Hematopoietic multipotent progenitor cell treated with erythropoietin and hydrocortisone succinate and interleukin-3 and kit ligand, for 17 days (in vitro differentiated cells): ENCODE measurements at regions not wholly inside any gene's neighbourhood (a gene's known extent, or its start where the extent isn't known, plus 50 kb on each side); places are given as distances from the start of the nearest gene placed in this dataset.
"Not testable (repeated sequence)": the region's sequence is repeated elsewhere in the genome, so short reads cannot be mapped to it uniquely, and the experiment has no call there.

Experiments used
- DNase-seq: peaks from one replicate; pipeline ENCODE4 v3.0.0-alpha.2; 2015; ENCODE audit warnings: low spot score

GRCh38 chr1:60268451-60268850 is 194.9 kb upstream of the C1orf87 start:
- no peak for DNase-seq

DNA sequence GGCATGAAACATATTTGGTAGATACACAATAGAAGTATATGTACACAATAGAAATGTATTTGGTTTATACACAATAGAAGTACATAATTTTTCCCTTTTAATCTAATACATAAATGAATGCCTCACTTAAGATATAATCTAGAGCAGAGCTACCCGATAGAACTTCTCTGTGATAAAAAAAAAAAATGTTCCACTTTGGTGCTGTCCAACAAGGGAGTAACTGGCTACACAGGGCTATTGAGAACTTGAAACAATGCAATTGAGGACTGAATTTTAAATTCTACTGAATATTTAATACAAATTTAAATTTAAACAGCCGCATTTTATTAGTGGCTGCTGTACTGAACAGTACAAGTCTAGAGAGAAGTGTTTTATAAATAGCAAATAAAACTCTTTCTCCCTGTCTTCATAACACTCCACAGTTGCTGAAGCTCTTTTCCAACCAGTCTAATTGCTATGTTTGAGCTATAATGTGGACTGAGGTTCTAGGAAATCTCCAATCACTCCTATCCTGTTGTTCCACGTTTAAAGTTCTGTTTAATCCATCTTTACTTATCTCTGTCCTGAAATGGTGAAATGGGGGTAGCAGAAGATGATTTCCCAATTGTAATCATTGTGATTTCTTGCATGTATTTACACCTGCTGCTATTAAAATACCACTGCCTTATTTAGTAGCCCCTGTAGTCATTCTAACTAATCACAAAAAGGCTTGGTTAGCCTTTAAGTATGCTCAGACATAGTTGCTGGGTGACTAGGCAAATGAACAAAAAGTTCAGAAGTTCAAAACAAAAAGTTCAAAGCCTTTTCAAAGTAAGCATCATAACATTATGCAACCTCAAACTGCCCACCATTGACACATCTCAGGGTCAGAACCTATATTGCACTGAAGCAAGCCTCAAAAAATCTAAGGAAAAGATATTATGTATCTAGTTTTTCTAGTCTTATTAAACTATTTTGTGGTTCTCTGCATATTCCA is 192.3 kb upstream of the C1orf87 start:
- no peak for DNase-seq

DNA sequence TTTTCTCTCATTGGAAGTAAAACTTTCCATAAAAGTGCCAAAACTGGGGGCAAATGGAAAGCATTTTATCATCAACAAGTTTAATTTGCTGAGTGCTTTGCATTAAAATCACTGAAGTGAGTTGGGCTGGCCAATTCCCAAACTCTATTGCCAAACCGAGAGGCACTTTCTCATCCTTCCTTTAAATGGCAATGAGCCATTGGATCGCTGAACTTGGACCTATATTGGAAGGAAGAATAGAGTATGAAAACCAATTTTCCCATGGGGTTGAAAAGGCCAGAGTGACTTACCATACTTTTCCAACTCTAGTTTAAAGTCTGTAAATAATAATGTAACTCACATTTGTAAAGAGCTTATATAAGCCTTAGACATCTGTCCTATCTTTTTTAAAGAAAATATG is 189.1 kb upstream of the C1orf87 start:
- DNase-seq, result no peak

DNA sequence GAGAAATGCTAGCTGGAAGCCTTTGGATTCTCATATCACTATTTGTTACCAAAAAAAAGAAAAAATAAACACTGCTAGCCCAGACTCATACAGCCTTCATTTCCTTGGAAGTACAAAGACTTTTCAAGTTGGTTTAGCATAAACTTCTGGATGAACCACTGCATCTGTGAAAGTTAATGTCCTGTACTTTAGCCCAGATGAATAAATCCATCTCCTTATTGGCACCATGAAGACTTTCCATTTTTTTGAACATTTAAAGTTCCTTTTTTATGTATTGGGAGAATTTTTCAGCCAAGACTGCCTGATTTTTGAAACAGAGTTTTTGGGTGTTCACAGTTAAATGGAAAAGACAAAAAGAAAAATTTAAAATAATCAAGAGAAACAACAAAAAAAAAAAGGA is 184.0 kb upstream of the C1orf87 start:
- DNase-seq, result no peak

- no peak for DNase-seq
These were observed 182.0 kb upstream of the C1orf87 start for GRCh38 chr1:60255565-60255964.

- DNase-seq, result no peak
These were observed 177.9 kb upstream of the C1orf87 start for GRCh38 chr1:60251426-60251825.

DNA sequence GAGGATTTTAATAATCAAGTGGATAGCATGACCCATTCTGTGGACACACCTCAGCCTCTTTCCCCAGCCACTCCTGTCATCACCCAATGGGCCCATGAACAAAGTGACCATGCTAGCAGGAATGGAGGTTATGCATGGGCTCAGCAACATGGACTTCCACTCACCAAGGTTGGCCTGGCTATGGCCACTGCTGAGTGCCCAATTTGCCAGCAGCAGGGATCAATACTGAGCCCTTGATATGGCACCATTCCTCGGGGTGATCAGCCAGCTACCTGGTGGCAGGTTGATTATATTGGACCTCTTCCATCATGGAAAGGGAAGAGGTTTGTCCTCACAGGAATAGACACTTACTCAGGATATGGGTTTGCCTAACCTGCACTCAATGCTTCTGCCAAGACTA is 173.9 kb upstream of the C1orf87 start:
- DNase-seq, result not testable (repeated sequence)

DNA sequence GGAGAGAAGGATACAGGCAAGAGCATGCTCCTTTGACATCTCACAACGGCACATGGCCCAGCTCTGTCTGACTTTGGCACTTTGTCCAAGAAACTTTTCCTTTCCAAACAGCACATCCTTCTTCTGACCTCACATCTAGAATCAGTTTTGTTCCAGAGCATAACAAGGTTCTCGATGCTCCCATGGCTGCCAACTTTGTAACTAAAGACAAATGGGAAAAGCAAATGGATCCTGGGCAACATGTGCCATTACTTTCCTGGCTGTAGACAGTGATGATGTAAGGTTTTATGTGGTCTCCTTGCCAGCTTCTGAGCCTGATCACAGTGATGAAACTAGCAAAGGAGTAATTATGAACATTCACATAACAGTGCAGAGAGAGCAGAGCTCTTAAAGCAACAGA is 171.8 kb upstream of the C1orf87 start:
- DNase-seq, result no peak

DNA sequence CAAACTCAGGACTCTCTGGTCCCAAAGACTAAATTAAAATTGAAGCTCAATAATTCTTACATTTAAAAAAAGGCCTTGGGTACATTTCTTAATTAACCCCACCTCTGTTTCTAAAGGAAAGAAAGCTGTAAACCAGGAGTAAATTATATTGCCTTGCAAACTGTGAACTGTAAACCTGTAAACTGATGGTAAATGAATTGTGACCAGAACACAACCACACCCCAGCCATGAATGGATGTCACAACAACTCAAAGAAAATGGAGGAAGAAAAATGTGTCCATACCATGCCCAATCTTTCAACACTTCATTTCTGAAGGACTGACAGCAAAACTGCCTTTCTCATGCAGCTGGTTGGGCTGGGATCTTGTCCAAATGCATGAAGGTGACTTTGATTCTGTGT is 171.3 kb upstream of the C1orf87 start:
- DNase-seq, result no peak

DNA sequence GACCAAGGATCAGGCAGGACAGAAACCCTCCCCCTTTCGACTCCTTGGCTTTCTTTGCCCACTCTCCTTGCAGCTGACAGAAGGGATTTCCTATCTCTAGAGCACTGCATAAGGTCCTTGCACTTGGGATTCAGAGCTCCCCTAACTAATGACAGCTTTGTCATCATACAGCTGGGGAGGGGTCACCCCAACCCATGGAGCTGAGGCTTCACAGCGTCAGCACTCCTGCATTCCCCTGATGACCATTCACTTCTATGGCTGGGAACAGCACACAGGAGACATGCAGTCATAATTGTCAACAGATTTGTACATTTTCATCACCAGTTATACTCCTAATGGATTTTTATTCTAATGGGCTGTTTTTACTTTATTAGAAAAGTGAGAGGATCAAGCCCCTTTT is 161.7 kb upstream of the C1orf87 start:
- DNase-seq, result no peak

- no peak for DNase-seq
These were observed 161.2 kb upstream of the C1orf87 start for GRCh38 chr1:60234776-60235175.

GRCh38 chr1:60229821-60230220 is 156.3 kb upstream of the C1orf87 start:
- DNase-seq, result no peak

DNA sequence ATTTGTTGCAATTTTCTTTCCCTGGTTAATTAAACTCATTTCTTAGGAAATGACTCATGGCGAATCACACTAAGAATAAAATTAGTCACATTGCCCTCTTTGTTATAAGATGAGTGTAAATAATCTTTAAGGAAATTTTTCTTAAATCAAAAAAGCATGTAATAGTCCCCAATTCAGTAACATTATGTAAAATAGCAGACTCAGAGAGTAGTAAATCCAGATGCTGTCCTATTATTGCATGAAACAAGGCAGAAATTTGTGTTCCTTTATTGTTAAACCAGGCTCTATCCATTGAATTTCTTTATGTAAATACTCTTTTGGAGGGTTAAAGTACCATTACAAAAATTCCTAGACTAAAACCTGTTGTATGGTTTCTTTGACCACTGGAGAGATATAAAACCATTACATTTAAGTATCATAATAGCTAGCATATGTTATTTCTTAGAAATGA is 154.5 kb upstream of the C1orf87 start:
- DNase-seq, result no peak

- no peak for DNase-seq
These were observed 154.0 kb upstream of the C1orf87 start for GRCh38 chr1:60227601-60228000.

DNA sequence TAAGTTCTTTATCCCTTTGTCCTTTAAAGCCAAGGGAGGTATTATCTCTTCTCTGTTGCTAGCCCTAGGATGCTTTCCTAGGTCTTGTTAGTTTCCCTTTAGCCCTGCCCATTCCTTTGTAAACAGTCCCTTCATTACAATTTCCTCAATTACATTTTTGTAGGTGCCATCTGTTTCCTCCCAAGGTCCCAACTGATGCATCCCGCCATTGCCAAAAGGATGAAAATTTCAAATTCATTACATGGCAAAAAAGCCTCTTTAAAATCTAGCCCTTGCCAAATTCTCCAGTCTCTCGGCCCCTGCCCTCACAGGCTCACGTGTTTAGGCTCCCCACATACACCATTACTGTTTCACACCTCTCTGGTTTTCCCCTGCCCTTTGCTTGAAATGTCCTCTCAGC is 151.9 kb upstream of the C1orf87 start:
- DNase-seq, result no peak

GRCh38 chr1:60224523-60224922 is 151.0 kb upstream of the C1orf87 start:
- DNase-seq, result no peak

DNA sequence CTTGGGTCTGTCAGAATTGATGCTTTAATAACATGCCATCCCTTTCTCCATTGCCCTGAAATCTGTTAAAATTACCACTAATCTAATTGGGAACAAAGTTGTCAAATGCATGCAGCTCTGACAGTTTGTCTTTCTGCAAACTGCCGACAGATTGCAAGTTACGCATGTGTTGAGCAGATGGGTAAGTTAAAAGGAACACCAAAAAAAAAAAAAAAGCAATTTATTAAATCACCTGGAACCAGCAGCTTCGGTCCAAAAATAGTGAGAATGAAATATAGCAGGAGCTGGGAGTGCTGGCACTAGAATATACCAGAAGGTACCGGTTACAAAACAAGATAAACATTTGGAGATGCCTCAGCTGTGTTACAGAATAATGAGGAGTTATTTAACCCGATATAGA is 149.6 kb upstream of the C1orf87 start:
- no peak for DNase-seq

GRCh38 chr1:60222360-60223115 is 149.0 kb upstream of the C1orf87 start:
- no peak for DNase-seq

DNA sequence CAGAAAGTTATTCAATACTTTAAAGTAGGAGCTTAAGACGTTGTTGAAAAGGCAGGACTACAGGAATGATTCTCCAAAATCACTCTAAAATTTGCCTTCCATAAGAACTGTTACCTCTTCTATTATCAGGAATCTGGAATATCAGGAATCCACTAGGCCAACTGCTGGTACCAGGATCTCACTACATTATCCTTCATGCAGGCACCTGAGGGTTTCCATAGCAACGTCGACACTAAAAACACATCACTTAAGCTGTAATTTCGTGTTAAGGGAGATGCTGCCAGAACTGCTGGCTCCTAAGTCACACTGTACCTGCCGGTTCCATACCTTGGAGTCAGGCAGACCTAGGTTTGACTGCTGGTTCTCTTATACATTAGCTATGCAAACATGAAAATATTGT is 139.7 kb upstream of the C1orf87 start:
- no peak for DNase-seq

DNA sequence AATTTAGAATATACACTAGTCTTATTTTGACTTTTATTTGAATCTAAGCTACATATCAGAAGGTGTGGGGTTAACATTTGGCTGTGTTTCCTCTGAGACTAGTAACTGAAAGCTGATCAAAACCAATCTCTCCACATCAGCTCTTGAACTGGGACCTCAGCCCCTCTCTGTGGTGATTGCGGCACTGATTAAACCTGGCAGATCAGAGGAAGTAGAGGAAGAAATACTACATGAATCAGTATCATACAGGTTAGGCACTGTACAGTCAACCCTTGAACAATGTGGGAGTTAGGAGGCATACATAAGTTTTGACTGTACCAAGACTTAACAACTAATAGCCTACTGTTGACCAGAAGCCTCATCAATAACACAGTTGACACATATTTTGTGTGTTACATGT is 122.5 kb upstream of the C1orf87 start:
- DNase-seq, result no peak

GRCh38 chr1:60185684-60186083 is 112.1 kb upstream of the C1orf87 start:
- DNase-seq, result no peak

DNA sequence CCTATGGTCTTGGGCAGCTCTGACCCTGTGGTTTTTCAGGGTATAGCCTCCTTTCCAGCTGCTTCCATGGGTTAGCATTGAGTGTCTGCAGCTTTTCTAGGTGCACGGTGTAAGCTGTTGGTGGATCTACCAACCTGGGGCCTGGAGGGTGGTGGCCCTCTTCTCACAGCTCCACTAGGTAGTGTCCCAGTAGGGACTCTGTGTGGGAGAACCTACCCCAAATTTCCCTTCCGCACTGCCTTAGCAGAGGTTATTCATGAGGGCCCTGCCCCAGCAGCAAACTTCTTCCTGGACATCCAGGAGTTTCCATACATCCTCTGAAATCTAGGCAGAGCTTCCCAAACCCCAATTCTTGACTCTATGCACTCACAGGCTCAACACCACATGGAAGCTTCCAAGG is 111.0 kb upstream of the C1orf87 start:
- no peak for DNase-seq
